DMS53 (cell line): ENCODE measurements at regions not wholly inside any gene's neighbourhood (a gene's known extent, or its start where the extent isn't known, plus 50 kb on each side); places are given as distances from the start of the nearest gene placed in this dataset.

Experiments used
- DNase-seq: peaks from one replicate; lab custom pipeline; 2025; lab: John Stamatoyannopoulos, UW

DNA sequence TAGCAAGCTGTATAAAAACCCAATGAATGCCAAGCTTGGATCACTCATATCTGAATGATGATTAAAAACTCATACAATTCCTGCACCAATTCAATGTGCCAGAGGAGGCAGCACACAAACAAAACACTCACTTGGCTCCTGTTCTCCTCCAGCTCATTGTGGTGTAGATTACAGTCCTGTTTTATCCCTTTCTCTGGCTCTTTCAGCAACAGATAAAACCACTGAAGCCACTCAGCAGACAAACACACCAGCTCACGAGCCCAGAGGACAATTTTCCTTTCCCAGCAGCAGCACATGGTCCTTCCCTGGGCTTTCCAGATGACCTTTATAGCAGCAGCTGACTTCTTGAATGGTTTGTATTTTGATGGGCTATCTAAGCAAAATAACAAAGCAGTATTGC lies 107.3 kb upstream of the STARD3NL start:
- DNase-seq = peak; percentile 68

DNA sequence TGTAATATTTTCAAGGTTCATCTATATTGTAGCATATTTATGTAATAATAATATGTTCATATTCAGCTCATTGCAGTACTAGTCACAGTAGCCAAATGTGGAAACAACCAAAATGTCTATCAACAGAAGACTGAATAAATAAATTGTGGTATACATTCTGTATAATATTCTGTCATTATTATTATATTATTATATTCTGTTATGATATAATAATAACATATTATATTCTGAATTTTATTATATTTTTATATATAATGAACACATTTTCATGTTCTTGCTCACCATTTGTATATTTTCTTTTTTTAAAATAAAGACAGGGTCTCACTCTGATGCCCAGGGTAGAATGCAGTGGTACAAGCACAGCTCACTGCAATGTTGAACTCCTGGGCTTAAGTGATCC lies 91.2 kb upstream of the STARD3NL start:
- no peak for DNase-seq

DNA sequence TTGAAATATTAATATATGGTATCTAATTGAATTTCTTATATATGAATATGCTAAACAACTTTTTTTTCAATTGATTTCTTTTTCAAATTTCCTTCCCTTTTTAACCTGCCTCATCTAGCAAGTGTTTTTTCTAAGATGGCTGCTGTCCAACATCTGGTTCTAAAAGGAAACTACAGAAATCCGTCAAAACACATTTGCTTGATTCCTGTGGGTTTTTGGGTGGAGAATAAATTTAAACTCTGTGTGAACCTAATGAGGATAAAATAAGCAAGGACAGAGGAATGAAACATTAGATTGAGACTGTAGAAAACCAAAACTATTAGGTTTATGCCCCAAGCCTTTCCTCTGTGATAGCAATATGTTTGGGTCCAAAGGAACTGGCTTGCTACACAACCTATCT lies 75.5 kb upstream of the STARD3NL start:
- DNase-seq = no peak

DNA sequence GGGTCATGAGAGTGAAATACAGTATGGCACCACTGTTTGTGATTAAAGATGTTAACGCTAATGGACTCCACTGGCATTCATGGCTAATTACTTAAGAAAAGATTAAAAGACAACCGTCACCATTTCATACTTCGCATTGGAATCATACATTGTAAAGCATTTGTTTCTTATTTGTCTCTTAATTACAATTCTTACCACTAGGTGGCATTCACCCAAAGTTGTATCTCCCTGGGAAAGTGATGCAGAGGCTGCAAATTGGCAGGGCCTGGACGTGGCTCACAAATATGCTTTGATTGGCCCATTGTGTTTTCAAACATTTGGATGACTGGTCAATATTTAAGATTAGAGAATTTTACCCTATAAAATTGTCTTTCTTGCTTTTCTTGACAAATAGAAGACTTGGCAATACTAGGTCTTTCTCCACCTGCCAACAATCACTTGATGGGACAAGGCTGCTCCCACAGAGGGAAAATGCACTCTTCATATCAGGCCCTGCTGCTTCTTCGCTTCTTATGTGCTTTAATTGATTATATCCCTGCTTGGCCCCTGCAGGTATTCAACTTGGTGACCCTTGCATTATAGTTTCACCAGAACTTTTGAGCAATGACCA lies 72.1 kb upstream of the STARD3NL start:
- peak; percentile 78 for DNase-seq

DNA sequence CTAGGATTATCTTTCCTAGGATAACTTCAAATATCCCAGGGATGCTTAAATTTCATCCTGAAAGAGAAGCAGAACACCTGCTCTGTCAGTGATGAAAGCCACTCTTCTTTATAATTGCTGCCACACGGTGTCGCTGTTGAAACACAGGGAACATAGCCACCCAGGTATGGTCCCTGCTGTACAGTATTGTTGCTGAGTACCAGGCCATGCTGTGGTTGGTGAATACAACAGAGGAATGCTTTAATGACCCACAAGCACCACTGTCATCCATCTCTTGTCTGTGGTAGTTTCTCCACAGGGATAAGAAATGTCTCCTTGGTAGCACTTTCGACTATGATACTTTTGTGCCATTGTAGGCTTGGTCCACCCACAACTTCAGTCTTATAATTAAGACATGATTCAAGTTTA lies 70.6 kb upstream of the STARD3NL start:
- DNase-seq = peak; percentile 88

DNA sequence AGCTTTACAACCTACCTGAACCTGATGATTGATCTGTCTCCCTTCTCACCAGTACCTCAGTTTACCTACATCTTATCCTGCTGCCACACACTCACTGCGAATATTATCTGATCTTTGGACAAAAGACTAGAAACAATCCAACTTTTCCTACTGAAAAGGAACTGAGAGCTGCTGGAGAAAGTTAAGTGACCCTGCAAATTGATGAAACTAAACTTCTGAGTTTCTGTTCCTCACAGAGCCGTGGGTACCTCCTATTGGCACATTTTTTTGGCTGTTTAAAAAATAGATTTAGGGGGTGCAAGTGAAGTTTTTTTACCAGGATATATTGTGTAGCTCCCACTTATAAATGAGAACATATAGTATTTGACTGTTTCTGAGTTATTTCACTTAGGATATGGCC lies 66.0 kb upstream of the STARD3NL start:
- no peak for DNase-seq

DNA sequence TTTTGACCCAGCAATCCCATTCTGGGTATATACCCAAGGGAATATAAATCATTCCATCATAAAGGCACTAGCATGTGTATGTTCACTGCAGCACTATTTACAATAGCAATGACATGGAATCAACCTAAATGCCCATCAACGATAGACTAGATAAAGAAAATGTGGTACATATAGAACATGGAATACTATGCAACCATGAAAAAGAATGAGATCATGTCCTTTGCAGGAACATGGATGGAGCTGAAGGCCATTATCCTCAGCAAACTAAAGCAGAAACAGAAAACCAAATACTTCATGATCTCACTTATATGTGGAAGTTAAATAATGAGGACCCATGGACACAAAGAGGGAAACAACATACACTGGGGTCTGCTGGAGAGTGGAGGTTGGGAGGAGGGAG lies 58.0 kb upstream of the STARD3NL start:
- no peak for DNase-seq

DNA sequence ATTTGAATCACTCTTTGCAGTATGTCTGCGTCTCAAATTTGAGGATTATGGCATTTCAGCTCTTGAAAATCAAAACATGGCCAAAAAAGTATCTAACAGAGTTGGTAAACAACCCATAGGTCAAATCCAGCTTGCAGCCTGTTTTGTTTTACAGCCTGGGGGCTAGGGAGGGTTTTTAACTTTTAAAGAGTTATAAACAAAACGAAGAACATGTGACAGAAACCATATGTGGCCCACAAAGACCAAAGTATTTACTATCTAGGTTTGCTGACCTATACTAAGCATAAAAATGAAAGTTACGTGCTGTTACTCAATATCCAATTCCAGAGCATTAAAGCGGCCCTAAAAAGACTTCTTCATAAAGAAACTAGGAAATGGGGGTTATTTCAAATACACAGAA lies 55.5 kb upstream of the STARD3NL start:
- DNase-seq = no peak

DNA sequence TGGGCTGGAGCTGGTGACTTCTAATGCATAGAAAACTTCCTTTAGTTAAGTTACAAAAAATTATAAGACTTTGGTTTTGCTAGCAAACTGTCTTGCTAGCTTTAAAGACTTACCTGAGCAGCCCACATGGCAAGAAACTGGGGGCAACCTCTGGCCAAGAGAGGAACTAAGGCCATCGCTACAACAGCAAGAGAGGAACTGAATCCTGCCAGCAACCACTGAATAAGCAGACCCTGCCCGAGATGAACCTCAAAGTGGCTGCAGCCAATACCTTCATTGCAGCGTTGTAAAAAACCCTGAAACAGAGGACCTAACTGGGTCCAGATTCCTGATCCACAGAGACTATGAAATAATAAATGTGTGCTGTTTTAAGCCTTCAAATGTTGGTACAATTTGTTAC lies 54.6 kb upstream of the STARD3NL start:
- DNase-seq = no peak

DNA sequence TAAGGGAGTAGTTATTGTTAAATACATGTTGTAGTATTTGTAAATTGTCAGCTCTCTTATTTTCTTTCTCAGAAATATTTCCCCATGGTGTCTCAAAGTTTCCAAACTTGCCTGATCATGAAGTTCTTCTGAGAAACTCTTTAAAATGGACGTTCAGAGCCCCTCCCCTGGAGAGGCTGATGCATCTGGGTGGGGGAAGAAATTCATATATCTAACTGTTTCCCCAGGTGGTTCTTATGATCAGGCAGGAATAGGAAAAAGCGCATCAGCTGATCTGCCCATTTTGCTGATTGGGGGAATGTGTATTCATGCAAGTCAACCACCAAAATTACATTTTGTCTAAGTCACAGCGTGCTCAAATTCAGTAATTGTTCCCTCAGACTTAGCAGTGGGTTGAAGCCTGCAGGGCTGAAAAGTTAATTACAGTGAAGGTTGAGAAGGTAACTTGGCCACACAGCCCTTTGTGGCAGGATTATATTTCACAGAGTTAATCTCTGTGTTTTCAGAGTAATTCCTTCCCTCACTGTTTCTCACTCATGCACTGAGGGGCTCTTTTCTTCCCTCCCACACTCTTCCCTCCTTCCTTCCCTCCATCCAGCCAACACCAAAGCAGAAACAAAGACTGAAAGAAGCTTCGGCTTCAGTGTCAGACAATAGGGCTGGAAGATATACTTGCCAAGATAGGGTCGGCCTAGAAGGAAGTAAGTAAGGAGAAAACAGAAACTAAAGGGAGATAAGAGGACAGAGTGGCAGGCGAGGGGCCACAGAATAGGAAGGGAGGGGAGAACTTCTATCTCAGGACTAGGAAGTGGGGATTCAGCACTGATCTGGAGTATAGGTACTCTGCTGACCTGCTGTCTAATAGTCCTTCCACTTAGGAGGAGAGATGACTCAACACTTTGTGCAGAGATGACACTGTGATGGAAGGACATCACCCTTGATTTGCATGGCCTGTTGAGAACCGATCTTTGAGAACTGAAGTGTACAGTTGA lies 50.5 kb upstream of the STARD3NL start:
- peak; percentile 37 for DNase-seq
